Body of pancreas (tissue), 4 donors: ENCODE measurements at regions not wholly inside any gene's neighbourhood (a gene's known extent, or its start where the extent isn't known, plus 50 kb on each side); places are given as distances from the start of the nearest gene placed in this dataset.
"Not testable (repeated sequence)": the region's sequence is repeated elsewhere in the genome, so short reads cannot be mapped to it uniquely, and the experiment has no call there.

ENCODE experiments used
- ATAC-seq: fragments of 150-250 bp; one replicate; pipeline ENCODE4 v1.9.1; 2016
- DNase-seq, 4 donors: peaks; one replicate each; pipeline ENCODE4 v3.0.0-alpha.2; 2019
- H3K27ac ChIP-seq, 4 donors: fragments of 200-600 bp; sonication (generic); 1 replicate in 3 of 4; 2 replicates in 1 of 4; pipeline versions ENCODE4 v1.5.1 to v1.6.1; 2016 to 2019; ENCODE audit warnings: mild to moderate bottlenecking in 1 of 4, mixed read lengths in 1 of 4, moderate library complexity in 1 of 4
- H3K27me3 ChIP-seq, 2 donors: fragments of 200-600 bp; sonication (generic); one replicate each; pipeline ENCODE4 v1.6.0; 2016; ENCODE audit warnings: mild to moderate bottlenecking in 1 of 2
- H3K36me3 ChIP-seq, 2 donors: fragments of 200-600 bp; sonication (generic); replicated peaks in 1 of 2; 2 replicates each; pipeline ENCODE4 v1.5.1; 2016; ENCODE audit warnings: low read depth in 2 of 2; ENCODE audit not compliant: insufficient read depth in 1 of 2
- H3K4me1 ChIP-seq: fragments of 200-600 bp; sonication (generic); one replicate; pipeline ENCODE4 v1.6.0; 2016
- H3K4me3 ChIP-seq, 2 donors: fragments of 200-600 bp; sonication (generic); 1 replicate in 1 of 2; 2 replicates in 1 of 2; pipeline ENCODE4 v1.5.1; 2016 to 2019
- H3K9me3 ChIP-seq, 3 donors: fragments of 200-600 bp; sonication (generic); 1 replicate in 2 of 3; 2 replicates in 1 of 3; pipeline ENCODE4 v1.5.1; 2016
- CTCF ChIP-seq, 7 experiments: fragments of 450-650 bp in 4 of 7; fragments of 200-600 bp in 3 of 7; sonication (generic) in 3 of 7; IDR thresholded peaks; one replicate each; pipeline ENCODE4 v1.5.1; 2016 to 2019; ENCODE audit warnings: antibody characterized with exemption in 7 of 7
- POLR2A ChIP-seq, 3 donors: fragments of 450-650 bp; IDR thresholded peaks; one replicate each; pipeline ENCODE4 v1.6.1; 2016; ENCODE audit warnings: antibody characterized with exemption in 3 of 3, mild to moderate bottlenecking in 2 of 3
- WGBS, 2 donors: methylation state at CpG; one replicate each; pipeline ENCODE4 v1.1.5; 2017; 5-methylcytosine and 5-hydroxymethylcytosine counted together
- intact Hi-C: fragments of 100-400 bp; cut with DNase I; formaldehyde crosslinking; loops from one replicate; pipeline ENCODE4 v1.15.1; 2023

DNA sequence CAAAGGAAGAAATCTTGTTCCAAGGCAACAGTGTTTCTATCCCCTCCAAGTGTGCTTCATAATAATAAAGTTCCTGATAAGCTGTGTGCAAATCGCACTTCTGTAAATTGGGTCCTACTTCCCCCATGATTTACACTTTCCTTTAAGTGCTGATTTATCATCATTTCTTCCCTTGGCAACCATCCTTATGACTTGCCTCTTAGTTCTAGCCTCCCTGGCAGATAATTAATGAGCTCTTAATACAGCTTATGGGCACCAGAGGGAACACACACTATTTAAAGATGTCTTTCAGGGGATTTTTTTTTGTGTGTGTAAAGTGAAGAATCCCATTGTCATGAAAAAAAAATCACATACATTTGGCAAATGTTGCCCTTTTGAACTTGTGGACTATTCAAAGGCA, 101.6 kb upstream of the MPHOSPH6 start:
- ATAC-seq: no peak
- 69 to 70% methylated on average over 1 of the region's 1 CpG for WGBS, 2 donors
- intact Hi-C loops: no loop called here

DNA sequence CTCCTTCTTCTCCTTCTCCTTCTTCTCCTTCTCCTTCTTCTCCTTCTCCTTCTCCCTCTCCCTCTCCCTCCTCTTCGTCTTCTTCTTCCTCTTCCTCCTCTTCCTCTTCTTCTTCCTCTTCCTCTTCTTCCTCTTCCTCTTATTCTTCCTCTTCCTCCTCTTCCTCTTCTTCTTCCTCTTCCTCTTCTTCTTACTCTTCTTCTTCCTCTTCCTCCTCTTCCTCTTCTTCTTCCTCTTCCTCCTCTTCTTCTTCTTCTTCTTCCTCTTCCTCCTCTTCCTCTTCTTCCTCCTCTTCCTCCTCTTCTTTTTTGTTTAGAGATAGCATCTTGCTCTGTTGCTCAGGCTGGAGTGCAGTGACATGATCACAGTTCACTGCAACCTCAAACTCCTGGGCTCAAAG, 97.7 kb upstream of the MPHOSPH6 start:
- not testable (repeated sequence) for H3K4me3 ChIP-seq, H3K27ac ChIP-seq, H3K27me3 ChIP-seq, H3K9me3 ChIP-seq, H3K4me1 ChIP-seq, H3K36me3 ChIP-seq, ATAC-seq, DNase-seq
- 60 to 65% methylated on average over 1 of the region's 1 CpG for WGBS, 2 donors
- intact Hi-C loops: loop anchor here (10.0 kb wide), 2 partner anchors 187 to 947 kb away; no protein-coding TSS in a partner anchor

More for the DNA sequence above, 101.6 kb upstream of the MPHOSPH6 start:
- H3K36me3 ChIP-seq: no peaks in the 10 kb centered on the region
- H3K4me1 ChIP-seq: no peaks in the 10 kb centered on the region
- no peaks in the 10 kb centered on the region for H3K9me3 ChIP-seq
- no peak overlapping the region for H3K4me3 ChIP-seq
- no peak overlapping the region for H3K27ac ChIP-seq
- DNase-seq: no peak
- no peaks in the 10 kb centered on the region for H3K27me3 ChIP-seq
- TF ChIP-seq POLR2A (IDR thresholded peaks at IDR 0.05) (no peak), CTCF (IDR thresholded peaks at IDR 0.05) (no peak)

- intact Hi-C loops: loop anchor here (10.0 kb wide), 2 partner anchors 189 to 949 kb away; no protein-coding TSS in a partner anchor
- H3K4me1 ChIP-seq: peaks cover 5% of the 10 kb centered on the region
- no peak overlapping the region for H3K27ac ChIP-seq
- H3K9me3 ChIP-seq: no peaks in the 10 kb centered on the region
- no peak overlapping the region for H3K4me3 ChIP-seq
- no peaks in the 10 kb centered on the region for H3K36me3 ChIP-seq
- ATAC-seq: no peak
- WGBS, 2 donors: 48 to 66% methylated on average over 2 of the region's 2 CpGs
- DNase-seq: no peak
- H3K27me3 ChIP-seq: no peaks in the 10 kb centered on the region
- no peak for TF ChIP-seq CTCF (IDR thresholded peaks at IDR 0.05)
- no peak for TF ChIP-seq POLR2A (IDR thresholded peaks at IDR 0.05)
Observed at GRCh38 chr16:82265809-82266208, 95.8 kb upstream of the MPHOSPH6 start.

DNA sequence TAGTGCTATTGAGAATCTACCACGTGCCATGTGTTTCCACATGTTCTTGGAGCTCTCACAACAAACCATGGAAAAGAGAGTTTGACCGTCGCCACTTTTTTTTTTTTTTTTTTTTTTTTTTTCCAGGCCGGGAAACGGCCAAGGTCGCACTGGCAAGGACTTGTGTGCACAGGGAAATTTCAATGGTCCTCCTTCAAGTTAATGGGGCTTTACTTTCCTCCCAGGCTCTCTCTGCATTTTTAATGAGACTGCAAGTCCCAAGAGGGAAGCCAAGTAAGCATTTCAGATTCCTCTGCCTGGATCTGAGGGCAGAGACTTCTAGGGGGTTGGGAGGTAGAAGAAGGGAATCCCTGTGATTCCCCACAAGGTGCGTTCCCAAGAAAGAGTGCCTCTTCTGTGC, 94.7 kb upstream of the MPHOSPH6 start:
- Histone ChIP-seq H3K4me1 (peaks cover 5% of the 10 kb centered on the region), H3K27ac (no peak overlapping the region), H3K36me3 (no peaks in the 10 kb centered on the region), H3K27me3 (no peaks in the 10 kb centered on the region), H3K4me3 (no peak overlapping the region), H3K9me3 (no peaks in the 10 kb centered on the region)
- 28 to 30% methylated on average over 7 of the region's 7 CpGs for WGBS, 2 donors
- no peak for TF ChIP-seq POLR2A (IDR thresholded peaks at IDR 0.05)
- DNase-seq: no peak
- ATAC-seq: no peak
- intact Hi-C loops: loop anchor here (10.0 kb wide), 2 partner anchors 190 to 950 kb away; no protein-coding TSS in a partner anchor

- Histone ChIP-seq H3K27me3 (no peaks in the 10 kb centered on the region), H3K27ac (no peak overlapping the region), H3K9me3 (no peaks in the 10 kb centered on the region), H3K4me1 (peaks cover 5% of the 10 kb centered on the region), H3K36me3 (no peaks in the 10 kb centered on the region), H3K4me3 (no peak overlapping the region)
- 19 to 20% methylated on average over 10 of the region's 10 CpGs for WGBS, 2 donors
- TF ChIP-seq POLR2A (IDR thresholded peaks at IDR 0.05): no peak
- peak; percentile 76 to 91 (median 85) for TF ChIP-seq CTCF (IDR thresholded peaks at IDR 0.05)
- intact Hi-C loops: loop anchor here (10.0 kb wide), 2 partner anchors 191 to 951 kb away; no protein-coding TSS in a partner anchor
- ATAC-seq (peak; percentile 63), DNase-seq (peak; percentile 55 to 67 (median 58))
Observed at GRCh38 chr16:82263521-82264143, 93.6 kb upstream of the MPHOSPH6 start.

GRCh38 chr16:82262244-82262643, 92.2 kb upstream of the MPHOSPH6 start:
- no peak for TF ChIP-seq POLR2A (IDR thresholded peaks at IDR 0.05)
- no peak for TF ChIP-seq CTCF (IDR thresholded peaks at IDR 0.05)
- Histone ChIP-seq H3K9me3 (no peaks in the 10 kb centered on the region), H3K4me3 (no peak overlapping the region), H3K36me3 (no peaks in the 10 kb centered on the region), H3K27me3 (no peaks in the 10 kb centered on the region), H3K27ac (no peak overlapping the region), H3K4me1 (peaks cover 5% of the 10 kb centered on the region)
- no peak for ATAC-seq
- DNase-seq: no peak
- WGBS, 2 donors: 65 to 80% methylated on average over 3 of the region's 3 CpGs
- intact Hi-C loops: loop anchor here (10.0 kb wide), 2 partner anchors 193 to 953 kb away; no protein-coding TSS in a partner anchor
